NT2/D1 (cell line): ENCODE measurements at regions not wholly inside any gene's neighbourhood (a gene's known extent, or its start where the extent isn't known, plus 50 kb on each side); places are given as distances from the start of the nearest gene placed in this dataset.

Experiments
- YY1 ChIP-seq: IDR thresholded peaks from 2 replicates; pipeline ENCODE4 v1.6.1; 2011; ENCODE audit not compliant: insufficient read length, insufficient read depth
- ZNF274 ChIP-seq: IDR thresholded peaks from 2 replicates; pipeline ENCODE4 v1.6.1; 2011; ENCODE audit warnings: mild to moderate bottlenecking, low read depth, low read length

DNA sequence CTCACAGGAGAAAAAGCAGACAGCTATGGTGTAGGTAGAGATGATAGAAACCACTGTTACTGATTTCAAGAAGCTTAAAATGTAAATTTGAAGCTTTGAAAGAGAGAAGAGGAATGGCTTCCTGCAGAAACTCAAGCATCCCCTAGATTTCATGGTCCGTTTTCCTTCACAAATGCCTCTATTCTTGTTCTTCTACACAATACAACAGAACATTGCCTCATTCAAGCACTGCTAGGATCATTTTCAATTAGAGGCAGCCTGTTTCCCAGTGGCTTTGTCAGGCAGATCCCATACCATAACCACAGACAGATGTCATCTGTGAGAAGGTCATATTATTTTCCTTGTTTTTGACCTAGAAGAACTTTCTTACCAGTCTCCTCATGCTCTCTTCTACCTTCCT lies 77.9 kb upstream of the SPRED1 start:
- no peak for TF ChIP-seq YY1
- TF ChIP-seq ZNF274 = no peak
